GM19351 (cell line): ENCODE measurements at regions not wholly inside any gene's neighbourhood (a gene's known extent, or its start where the extent isn't known, plus 50 kb on each side); places are given as distances from the start of the nearest gene placed in this dataset.

ENCODE experiments used
- ATAC-seq: cut with Tn5 transposase; IDR thresholded peaks from one replicate; pipeline ENCODE4 v1.9.1; 2021; ENCODE audit warnings: mild to moderate bottlenecking, moderate library complexity; ENCODE audit not compliant: unreplicated experiment

DNA sequence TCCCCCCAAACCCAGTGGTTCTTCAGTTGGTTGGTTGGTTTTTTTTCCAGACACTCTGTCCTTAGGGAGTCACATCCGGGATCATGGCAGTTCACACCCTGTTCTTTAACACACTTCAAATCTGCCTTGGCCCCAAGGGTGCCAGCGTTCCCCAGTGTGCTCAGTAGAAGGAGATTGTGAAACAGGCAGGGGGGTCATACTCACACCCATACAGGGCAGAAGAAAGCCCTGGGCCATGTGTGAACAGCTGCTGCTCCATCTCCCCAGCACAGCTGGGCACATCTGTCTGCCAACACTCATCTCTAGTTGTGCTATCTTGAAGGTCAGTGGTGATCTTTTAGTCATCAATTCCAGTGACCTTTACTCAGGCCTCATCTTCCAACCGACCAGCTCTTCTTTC is 64.4 kb upstream of the FUT8 start:
- no peak for ATAC-seq

DNA sequence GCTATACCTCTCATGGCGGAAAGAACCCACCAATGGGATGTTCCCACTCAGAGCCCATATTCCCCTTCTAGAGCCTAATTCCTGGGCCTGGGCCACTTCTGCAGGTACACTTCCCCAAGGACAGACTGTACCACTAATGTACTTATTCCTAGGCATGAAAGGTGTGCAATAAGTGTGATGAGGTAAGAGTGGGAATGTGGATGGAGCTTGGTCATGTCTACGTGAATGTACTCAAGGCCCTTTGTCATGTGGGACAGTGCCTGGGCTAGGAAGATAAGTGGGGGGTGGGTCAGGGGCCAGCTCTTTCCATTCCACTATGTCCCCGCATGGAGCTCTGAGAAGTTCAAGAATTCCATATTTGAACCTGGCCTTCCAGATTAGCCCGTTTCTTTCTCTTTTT is 63.4 kb upstream of the FUT8 start:
- ATAC-seq = no peak

GRCh38 chr14:65351493-65352194 is 60.9 kb upstream of the FUT8 start:
- ATAC-seq = peak; percentile 36

DNA sequence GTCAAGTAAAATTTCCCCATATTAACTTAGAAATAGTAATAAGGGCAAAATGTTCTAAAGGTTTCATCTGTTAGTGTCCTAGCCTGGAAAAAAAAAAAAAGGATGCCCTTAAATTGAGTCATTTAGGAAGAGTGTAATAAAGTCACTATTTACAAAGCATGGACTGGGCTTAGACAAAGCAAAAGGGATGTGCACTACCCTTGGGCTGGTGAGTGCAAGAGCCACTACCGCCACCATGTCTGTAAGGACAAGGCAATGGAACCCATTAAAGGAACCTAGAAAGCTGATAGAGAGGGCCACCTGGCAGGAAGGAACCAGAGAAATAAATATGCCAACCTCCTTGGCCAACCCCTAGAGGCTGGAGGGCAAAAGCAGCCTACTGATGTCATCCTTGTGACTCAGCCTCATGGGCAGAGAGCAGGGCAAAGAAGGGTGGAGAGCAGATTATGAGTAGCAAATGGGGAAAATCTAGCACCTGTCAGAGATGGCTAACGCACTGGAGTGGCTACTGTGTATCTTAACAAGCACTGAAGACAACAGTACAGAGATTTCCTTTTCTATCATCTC is 59.5 kb upstream of the FUT8 start:
- no peak for ATAC-seq

DNA sequence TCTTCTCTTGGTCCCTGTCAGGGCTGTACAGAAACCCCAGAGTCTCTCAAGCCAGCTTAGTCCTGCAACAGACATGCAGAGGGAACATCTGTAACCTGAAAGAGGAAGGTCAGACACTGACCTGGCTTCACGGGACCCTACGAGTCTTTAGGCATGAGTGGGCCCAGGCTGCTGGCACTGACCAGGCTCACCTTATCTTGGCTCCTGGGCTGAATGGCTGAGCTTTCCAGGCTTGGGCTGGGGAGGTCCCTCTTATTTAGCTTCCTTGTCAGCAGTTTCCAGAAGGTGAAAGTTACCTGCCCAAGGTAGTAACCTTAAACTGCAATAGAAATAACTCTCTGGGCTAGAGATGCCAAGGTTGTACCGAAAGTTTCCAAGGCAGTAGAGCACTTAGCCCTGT is 58.4 kb upstream of the FUT8 start:
- no peak for ATAC-seq

GRCh38 chr14:65354715-65355114 is 57.8 kb upstream of the FUT8 start:
- no peak for ATAC-seq

DNA sequence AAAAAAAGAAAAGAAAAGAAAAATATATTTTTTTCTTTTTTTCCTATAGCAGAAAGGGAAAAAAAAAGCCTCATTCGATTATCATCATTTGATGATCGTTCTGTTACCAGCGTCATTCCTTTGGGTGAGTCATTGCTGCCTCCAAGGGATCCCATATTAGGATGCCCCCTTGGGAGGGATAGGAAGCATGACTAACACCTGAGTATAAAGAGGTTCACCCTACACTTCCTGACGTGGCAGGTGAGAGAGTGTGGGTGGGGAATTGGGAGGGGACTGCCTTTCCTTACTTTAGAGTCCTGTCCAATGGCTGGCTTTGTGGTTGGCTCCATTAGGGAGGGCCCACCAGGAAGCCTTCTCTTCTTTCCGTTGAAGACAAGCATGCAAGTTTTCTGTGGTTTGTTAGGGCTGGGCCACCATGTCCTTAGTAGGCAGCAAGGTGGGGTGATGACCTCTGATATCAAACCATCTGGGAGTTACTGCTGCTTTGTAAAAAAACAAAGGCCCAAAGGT is 56.1 kb upstream of the FUT8 start:
- ATAC-seq = no peak

DNA sequence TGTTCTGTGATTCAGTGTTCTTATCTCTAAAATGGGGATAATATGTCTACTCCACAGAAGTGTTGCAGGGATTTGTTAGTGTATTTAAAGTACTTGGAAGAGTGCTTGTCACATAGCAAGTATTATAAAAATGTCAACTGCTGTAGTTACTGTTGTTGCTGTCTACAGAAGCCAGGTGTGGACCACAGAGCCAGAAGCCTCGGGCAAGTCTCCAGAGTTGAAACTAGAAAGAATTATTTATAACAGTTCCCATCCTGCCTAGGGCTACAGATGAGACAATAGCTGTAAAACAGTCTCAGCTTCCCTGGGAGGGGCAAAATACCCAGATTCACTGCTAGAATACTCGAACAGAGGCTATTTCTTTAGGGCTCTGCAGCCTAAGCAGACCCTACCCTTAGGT is 55.4 kb upstream of the FUT8 start:
- peak; percentile 34 for ATAC-seq

DNA sequence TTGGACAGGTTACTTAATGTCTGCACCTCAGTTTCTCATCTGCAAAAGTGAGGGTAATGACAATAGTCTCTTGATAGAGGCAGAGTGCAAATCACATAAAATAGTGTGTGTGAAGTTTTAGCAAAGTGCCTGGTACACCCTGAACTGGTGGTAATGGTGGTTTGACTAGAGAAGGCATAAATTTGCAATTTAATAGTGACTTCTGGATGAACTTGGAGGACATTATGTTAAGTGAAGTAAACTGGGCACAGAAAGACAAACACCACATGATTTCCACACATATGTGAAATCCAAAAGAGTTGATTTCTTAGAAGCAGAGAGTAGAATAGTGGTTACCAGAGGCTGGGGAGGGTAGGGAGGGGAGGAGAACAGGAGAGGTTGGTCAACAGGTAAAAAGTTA is 54.8 kb upstream of the FUT8 start:
- ATAC-seq = no peak

- no peak for ATAC-seq
Measured at GRCh38 chr14:65359503-65359902, 53.0 kb upstream of the FUT8 start.

DNA sequence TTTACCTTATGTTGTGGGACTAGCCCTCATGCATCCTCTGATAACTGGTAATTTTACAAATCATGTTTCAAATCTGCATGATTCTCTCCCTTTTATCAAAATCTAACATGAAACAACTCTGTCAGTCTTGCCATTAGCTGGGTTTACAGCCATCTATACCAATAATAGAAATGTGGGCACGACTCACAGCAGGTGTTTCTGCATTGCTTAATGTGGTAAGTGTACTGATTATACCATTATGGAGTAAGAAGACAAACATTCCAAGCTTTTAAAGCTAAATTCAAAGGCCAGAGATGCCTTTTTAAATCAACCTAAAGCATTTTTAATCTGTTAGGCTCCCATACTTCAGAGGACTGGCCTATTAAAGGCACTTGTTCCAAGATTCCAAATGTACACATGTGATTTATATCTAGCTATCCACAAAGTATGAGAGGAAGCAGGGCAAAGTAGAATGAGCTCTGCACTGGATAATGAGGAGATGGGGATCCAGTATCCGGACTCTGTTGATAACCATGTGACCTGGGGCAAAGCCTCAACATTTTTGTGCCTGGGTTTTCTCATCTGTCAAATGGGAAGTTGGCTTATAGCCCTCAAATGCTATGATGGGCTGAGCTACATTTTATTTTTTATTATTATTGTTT is 52.3 kb upstream of the FUT8 start:
- no peak for ATAC-seq

GRCh38 chr14:65361920-65362319 is 50.6 kb upstream of the FUT8 start:
- ATAC-seq = no peak
